ENCODE measurements at regions not wholly inside any gene's neighbourhood (a gene's known extent, or its start where the extent isn't known, plus 50 kb on each side); places are given as distances from the start of the nearest gene placed in this dataset. TPM values are rescaled to one million over a fixed set of nuclear protein-coding genes. Genes with fewer than 3 reads are reported as not detected.

DNA sequence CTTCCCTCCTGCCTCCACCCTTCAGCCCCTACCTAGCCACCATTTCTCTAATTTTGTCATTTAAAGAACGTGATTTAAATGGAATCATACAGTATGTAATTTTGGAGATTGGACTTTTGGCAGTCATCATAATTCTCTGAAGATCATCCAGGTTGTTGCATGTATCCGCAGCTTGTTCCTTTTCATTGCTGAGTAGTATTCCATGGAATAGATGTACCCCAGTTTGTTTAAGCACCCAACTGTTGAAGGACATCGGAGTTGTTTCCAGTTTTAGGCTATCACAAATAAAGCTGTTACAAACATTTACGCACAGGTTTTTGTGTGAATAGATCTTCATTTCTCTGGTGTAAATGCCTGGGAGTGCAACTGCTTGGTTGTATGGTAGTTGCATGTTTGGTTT, 61.1 kb upstream of the PWP1 start:
- DNase-seq (ENCODE audit: low spot score), result no peak

DNA sequence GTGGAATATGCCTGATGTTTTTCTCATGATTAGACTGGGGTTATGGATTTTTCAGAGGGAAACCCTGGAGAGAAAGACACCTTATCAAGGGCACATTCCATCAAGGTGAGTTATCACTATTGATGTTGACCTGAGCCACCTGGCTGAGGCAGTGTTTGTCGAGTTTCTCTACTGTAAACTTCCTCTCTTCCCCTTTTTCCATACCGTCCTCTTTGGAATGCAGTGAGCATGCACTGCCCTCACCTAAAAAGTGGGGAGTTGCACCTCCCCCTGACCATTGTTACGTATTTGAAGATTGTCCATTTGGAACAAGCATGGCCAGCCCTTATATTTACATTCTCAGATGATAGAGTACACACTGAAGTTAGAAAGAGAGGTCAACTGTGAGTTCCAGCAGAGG, 53.9 kb upstream of the PWP1 start:
- no peak for DNase-seq (ENCODE audit: low spot score)

DNA sequence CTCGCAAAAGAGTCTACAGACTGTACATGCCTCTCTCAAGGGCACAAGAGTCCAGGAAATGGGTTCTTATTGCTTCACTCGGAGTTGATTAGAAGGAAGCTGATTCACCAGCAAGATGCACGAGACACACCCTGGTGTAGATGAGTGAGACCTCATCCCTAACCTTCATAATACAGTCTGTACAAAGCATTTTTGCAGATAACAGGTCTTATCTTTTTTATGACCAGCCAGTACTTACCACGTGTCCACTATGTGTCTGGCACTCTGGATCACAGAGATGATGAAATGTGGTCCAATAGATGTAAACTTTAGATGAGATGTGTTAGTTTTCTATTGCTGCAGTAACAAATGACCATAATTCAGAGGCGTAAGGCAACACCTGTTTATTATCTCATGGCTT, 53.4 kb upstream of the PWP1 start:
- no peak for DNase-seq (ENCODE audit: low spot score)

DNA sequence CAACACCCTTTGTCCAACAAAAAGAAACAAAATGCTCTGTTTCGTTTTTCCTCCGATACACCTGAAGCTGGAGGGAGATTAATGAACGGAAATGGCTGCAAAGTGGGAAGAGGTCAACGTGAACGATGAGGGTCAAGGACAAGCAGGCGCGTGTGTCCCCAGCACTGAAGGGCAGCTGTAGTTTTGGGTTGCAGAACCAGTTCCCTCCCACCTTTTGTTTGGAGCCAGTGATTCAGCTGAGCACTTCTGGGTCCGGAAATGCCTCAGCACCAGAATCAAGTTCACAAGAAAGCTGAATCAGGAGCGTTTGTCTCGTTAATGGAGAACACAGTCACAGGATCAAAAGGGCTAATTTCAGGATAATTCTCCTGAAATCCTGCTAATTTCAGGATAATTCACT, 51.1 kb upstream of the PWP1 start:
- DNase-seq (ENCODE audit: low spot score), result no peak

DNA sequence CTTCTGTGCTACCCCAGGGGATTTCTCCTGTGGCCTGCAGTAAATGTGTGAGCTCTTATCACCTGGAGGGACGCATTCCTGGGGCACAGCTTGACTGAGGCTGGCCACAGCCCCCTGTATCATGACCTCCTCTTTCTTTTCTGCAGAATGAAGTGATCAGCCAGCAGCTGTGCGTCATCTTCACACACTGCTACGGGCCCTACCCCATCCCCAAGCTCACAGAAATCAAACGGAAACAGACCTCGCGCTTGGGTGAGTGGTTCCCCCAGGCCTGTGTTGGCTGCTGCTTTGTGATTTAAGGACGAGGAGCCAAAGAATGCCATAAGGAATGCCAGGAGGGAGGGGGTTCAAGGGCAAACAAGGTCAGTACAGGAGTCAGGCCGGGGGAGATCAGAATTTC, 50.5 kb upstream of the PWP1 start:
- DNase-seq (ENCODE audit: low spot score), result no peak

Small RNAs in the stretch of these regions (small RNA-seq; reads per million reads assigned to genes)
- gene RF00284 (not detected), gene RNA5SP371 (not detected)
